Activated CD4-positive, alpha-beta T cell treated with anti-CD3 and anti-CD28 coated beads for 36 hours (primary cell): ENCODE measurements at regions not wholly inside any gene's neighbourhood (a gene's known extent, or its start where the extent isn't known, plus 50 kb on each side); places are given as distances from the start of the nearest gene placed in this dataset.

Experiments used
- ATAC-seq: fragments of 200-7000 bp; cut with Tn5 transposase; one replicate; pipeline ENCODE4 v1.10.0; 2021; ENCODE audit warnings: mild to moderate bottlenecking, moderate library complexity
- CTCF ChIA-PET: fragments of 350-600 bp; sonication (Branson Sonifier 250); formaldehyde crosslinking; loops from one replicate; lab custom pipeline; 2021; ENCODE audit warnings: antibody characterized with exemption; lab: Charles Lee
- POLR2A ChIA-PET: fragments of 350-600 bp; sonication (Branson Sonifier 250); formaldehyde crosslinking; loops from one replicate; lab custom pipeline; 2021; ENCODE audit warnings: antibody characterized with exemption, inconsistent platforms; lab: Charles Lee
- DNase-seq: peaks from one replicate; pipeline ENCODE4 v3.0.0-alpha.2; 2020
- H3K27ac Mint-ChIP-seq: one replicate; pipeline ENCODE4 v1.8.0; 2021; ENCODE audit warnings: mixed read lengths
- H3K27me3 Mint-ChIP-seq: one replicate; pipeline ENCODE4 v1.8.0; 2021; ENCODE audit warnings: mixed read lengths
- H3K36me3 Mint-ChIP-seq: one replicate; pipeline ENCODE4 v1.8.0; 2021; ENCODE audit warnings: low read depth, mixed read lengths
- H3K4me1 Mint-ChIP-seq: one replicate; pipeline ENCODE4 v1.8.0; 2021; ENCODE audit warnings: mixed read lengths
- H3K4me3 Mint-ChIP-seq: one replicate; pipeline ENCODE4 v1.8.0; 2021; ENCODE audit warnings: mild to moderate bottlenecking, moderate library complexity, mixed read lengths
- H3K9me3 Mint-ChIP-seq: one replicate; pipeline ENCODE4 v1.8.0; 2021; ENCODE audit warnings: low read depth, mixed read lengths
- intact Hi-C, 2 experiments: fragments of 100-400 bp; cut with DNase I in 1 of 2; cut with micrococcal nuclease in 1 of 2; formaldehyde crosslinking; loops; one replicate each; pipeline versions ENCODE4 v1.14.2 to v1.15.1; 2022 to 2024; cut with DNase I, micrococcal nuclease

DNA sequence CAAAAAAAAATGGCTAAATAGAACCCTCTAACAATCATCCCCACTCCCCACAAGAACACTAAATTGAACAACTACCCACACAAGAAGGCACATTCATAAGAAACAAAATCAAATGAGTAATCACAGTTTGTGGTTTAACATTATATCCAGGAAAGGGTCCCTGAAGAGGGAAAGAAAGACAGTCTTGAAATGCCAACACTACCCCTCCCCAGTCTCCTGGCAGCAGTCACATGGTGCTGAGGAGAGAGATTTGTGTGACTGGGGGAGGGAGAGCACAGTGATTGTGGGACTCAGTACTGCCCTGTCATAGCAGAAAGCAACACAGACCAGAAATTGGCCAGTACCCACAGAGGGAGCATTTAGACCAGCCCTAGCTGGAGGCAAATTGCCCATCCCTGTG, 443.7 kb upstream of the BTBD3 start:
- Mint-ChIP-seq H3K9me3 (peaks cover 11% of the 10 kb centered on the region), H3K4me1 (no peaks in the 10 kb centered on the region), H3K4me3 (no peak overlapping the region), H3K27ac (no peak overlapping the region), H3K36me3 (no peaks in the 10 kb centered on the region), H3K27me3 (peaks cover 2% of the 10 kb centered on the region)
- intact Hi-C loops: no loop called here
- DNase-seq (no peak), ATAC-seq (no peak)
- ChIA-PET CTCF (interaction anchor here (0.7 kb wide), 1 partner anchor 1406 kb away, joined by 3 read pairs; no protein-coding TSS in a partner anchor), POLR2A (no interaction called here)

DNA sequence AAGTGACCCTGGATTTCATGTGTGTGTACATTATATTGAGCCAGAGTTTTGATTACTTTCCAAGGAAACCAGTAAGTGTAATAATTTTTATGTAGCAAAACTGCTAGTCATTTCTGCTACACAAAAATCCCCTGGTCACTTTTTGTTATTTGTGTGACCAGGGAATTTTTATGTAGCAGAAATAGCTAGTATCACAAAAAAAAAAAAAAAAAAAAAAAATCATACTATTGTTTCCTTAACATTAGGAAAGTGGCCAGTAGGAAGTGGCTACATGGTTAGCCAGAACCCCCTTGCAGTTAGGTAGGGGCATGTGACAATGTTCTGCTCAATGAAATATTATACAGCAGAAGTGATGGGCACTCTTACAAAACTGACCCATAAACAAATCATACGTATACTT, 434.0 kb upstream of the BTBD3 start:
- no peaks in the 10 kb centered on the region for H3K36me3 Mint-ChIP-seq
- no peaks in the 10 kb centered on the region for H3K27me3 Mint-ChIP-seq
- intact Hi-C loops: no loop called here
- H3K4me1 Mint-ChIP-seq: no peaks in the 10 kb centered on the region
- H3K27ac Mint-ChIP-seq: no peak overlapping the region
- ATAC-seq (no peak), DNase-seq (no peak)
- H3K4me3 Mint-ChIP-seq: no peak overlapping the region
- H3K9me3 Mint-ChIP-seq: peaks cover 2% of the 10 kb centered on the region
- ChIA-PET POLR2A (no interaction called here), CTCF (no interaction called here)

DNA sequence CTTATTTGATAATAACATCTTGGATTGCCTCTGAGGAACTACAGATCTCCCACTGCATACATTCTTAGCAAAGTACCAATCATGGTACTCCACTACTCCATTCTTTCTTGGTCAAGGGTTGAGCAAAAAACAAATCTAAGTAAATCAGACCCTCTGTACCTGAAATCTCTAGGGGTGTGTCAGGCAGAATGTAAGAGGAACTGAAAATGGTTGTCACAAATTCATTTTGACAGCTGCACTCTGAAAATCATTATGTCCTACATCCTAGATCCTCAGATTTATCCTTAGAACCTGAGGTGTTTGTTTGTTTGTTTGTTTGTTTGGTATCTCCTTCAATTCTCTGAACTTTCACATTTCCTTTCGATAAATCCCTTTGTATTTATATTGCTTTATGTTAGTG, 433.2 kb upstream of the BTBD3 start:
- POLR2A ChIA-PET: no interaction called here
- no peaks in the 10 kb centered on the region for H3K4me1 Mint-ChIP-seq
- H3K27me3 Mint-ChIP-seq: no peaks in the 10 kb centered on the region
- ATAC-seq (no peak), DNase-seq (no peak)
- H3K4me3 Mint-ChIP-seq: no peak overlapping the region
- CTCF ChIA-PET: no interaction called here
- peaks cover 2% of the 10 kb centered on the region for H3K9me3 Mint-ChIP-seq
- no peak overlapping the region for H3K27ac Mint-ChIP-seq
- no peaks in the 10 kb centered on the region for H3K36me3 Mint-ChIP-seq
- intact Hi-C loops: no loop called here

- H3K27ac Mint-ChIP-seq: no peak overlapping the region
- CTCF ChIA-PET: interaction anchor here (0.7 kb wide), 1 partner anchor 166 kb away, joined by 3 read pairs; no protein-coding TSS in a partner anchor
- ATAC-seq: no peak
These were observed 425.3 kb upstream of the BTBD3 start for GRCh38 chr20:11492386-11492785.

GRCh38 chr20:11492846-11493245, 424.8 kb upstream of the BTBD3 start:
- Mint-ChIP-seq H3K9me3 (peaks cover 3% of the 10 kb centered on the region), H3K4me1 (no peaks in the 10 kb centered on the region), H3K4me3 (no peak overlapping the region), H3K36me3 (no peaks in the 10 kb centered on the region), H3K27me3 (no peaks in the 10 kb centered on the region), H3K27ac (no peak overlapping the region)
- CTCF ChIA-PET: interaction anchor here (0.7 kb wide), 1 partner anchor 166 kb away, joined by 3 read pairs; no protein-coding TSS in a partner anchor
- ATAC-seq (no peak), DNase-seq (no peak)
- POLR2A ChIA-PET: no interaction called here
- intact Hi-C loops: no loop called here

More at GRCh38 chr20:11492386-11492785, 425.3 kb upstream of the BTBD3 start:
- DNase-seq: no peak
- Mint-ChIP-seq H3K9me3 (peaks cover 3% of the 10 kb centered on the region), H3K27me3 (no peaks in the 10 kb centered on the region), H3K4me1 (no peaks in the 10 kb centered on the region), H3K4me3 (no peak overlapping the region), H3K36me3 (no peaks in the 10 kb centered on the region)
- POLR2A ChIA-PET: no interaction called here
- intact Hi-C loops: no loop called here

DNA sequence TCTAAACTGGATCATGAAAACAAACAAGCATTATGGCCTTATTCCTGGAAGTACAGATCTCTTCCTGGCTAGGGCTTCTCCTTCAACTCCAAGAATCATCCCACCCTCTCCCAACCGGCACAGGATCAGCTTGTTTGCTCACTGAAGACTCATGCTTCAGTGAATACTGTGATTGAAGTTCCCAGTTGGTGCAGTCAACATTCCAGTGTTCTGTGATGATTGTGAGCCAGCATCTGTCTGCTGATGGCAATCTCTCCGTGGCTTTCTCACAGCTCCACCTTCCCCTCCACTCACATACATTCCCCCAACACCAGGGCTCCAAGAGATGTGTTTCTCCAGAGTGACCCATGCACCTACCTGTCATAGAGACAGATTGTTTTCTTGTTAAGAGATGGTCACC, 421.3 kb upstream of the BTBD3 start:
- ChIA-PET CTCF (no interaction called here), POLR2A (no interaction called here)
- intact Hi-C loops: no loop called here
- ATAC-seq (no peak), DNase-seq (no peak)
- no peak overlapping the region for H3K27ac Mint-ChIP-seq
- no peaks in the 10 kb centered on the region for H3K27me3 Mint-ChIP-seq
- no peaks in the 10 kb centered on the region for H3K4me1 Mint-ChIP-seq
- no peak overlapping the region for H3K4me3 Mint-ChIP-seq
- no peaks in the 10 kb centered on the region for H3K36me3 Mint-ChIP-seq
- peaks cover 2% of the 10 kb centered on the region for H3K9me3 Mint-ChIP-seq

GRCh38 chr20:11497545-11497944, 420.1 kb upstream of the BTBD3 start:
- no peaks in the 10 kb centered on the region for H3K27me3 Mint-ChIP-seq
- no peak overlapping the region for H3K4me3 Mint-ChIP-seq
- no peaks in the 10 kb centered on the region for H3K4me1 Mint-ChIP-seq
- CTCF ChIA-PET: no interaction called here
- intact Hi-C loops: no loop called here
- POLR2A ChIA-PET: no interaction called here
- peaks cover 2% of the 10 kb centered on the region for H3K9me3 Mint-ChIP-seq
- ATAC-seq (no peak), DNase-seq (no peak)
- H3K36me3 Mint-ChIP-seq: no peaks in the 10 kb centered on the region
- no peak overlapping the region for H3K27ac Mint-ChIP-seq

- no peaks in the 10 kb centered on the region for H3K27me3 Mint-ChIP-seq
- H3K36me3 Mint-ChIP-seq: no peaks in the 10 kb centered on the region
- POLR2A ChIA-PET: no interaction called here
- no peak overlapping the region for H3K27ac Mint-ChIP-seq
- no peak overlapping the region for H3K4me3 Mint-ChIP-seq
- intact Hi-C loops: no loop called here
- CTCF ChIA-PET: no interaction called here
- no peaks in the 10 kb centered on the region for H3K4me1 Mint-ChIP-seq
- no peak for DNase-seq
- ATAC-seq: no peak
- H3K9me3 Mint-ChIP-seq: peaks cover 2% of the 10 kb centered on the region
These were observed 418.5 kb upstream of the BTBD3 start for GRCh38 chr20:11499101-11499634.

- ATAC-seq (no peak), DNase-seq (no peak)
- H3K4me1 Mint-ChIP-seq: no peaks in the 10 kb centered on the region
- H3K9me3 Mint-ChIP-seq: no peaks in the 10 kb centered on the region
- intact Hi-C loops: no loop called here
- CTCF ChIA-PET: no interaction called here
- POLR2A ChIA-PET: no interaction called here
- no peak overlapping the region for H3K27ac Mint-ChIP-seq
- no peaks in the 10 kb centered on the region for H3K27me3 Mint-ChIP-seq
- H3K36me3 Mint-ChIP-seq: no peaks in the 10 kb centered on the region
- no peak overlapping the region for H3K4me3 Mint-ChIP-seq
These were observed 415.6 kb upstream of the BTBD3 start for GRCh38 chr20:11502061-11502460.

- no peaks in the 10 kb centered on the region for H3K36me3 Mint-ChIP-seq
- no peaks in the 10 kb centered on the region for H3K4me1 Mint-ChIP-seq
- H3K4me3 Mint-ChIP-seq: no peak overlapping the region
- no peak overlapping the region for H3K27ac Mint-ChIP-seq
- no peaks in the 10 kb centered on the region for H3K9me3 Mint-ChIP-seq
- ChIA-PET POLR2A (no interaction called here), CTCF (no interaction called here)
- intact Hi-C loops: no loop called here
- no peaks in the 10 kb centered on the region for H3K27me3 Mint-ChIP-seq
- DNase-seq (no peak), ATAC-seq (no peak)
These were observed 415.0 kb upstream of the BTBD3 start for GRCh38 chr20:11502671-11503070.

GRCh38 chr20:11509776-11510175, 407.9 kb upstream of the BTBD3 start:
- intact Hi-C loops: no loop called here
- DNase-seq: no peak
- H3K27me3 Mint-ChIP-seq: no peaks in the 10 kb centered on the region
- ChIA-PET CTCF (no interaction called here), POLR2A (no interaction called here)
- no peak overlapping the region for H3K4me3 Mint-ChIP-seq
- H3K36me3 Mint-ChIP-seq: no peaks in the 10 kb centered on the region
- no peak overlapping the region for H3K27ac Mint-ChIP-seq
- no peak for ATAC-seq
- H3K4me1 Mint-ChIP-seq: no peaks in the 10 kb centered on the region
- H3K9me3 Mint-ChIP-seq: peaks cover 7% of the 10 kb centered on the region

DNA sequence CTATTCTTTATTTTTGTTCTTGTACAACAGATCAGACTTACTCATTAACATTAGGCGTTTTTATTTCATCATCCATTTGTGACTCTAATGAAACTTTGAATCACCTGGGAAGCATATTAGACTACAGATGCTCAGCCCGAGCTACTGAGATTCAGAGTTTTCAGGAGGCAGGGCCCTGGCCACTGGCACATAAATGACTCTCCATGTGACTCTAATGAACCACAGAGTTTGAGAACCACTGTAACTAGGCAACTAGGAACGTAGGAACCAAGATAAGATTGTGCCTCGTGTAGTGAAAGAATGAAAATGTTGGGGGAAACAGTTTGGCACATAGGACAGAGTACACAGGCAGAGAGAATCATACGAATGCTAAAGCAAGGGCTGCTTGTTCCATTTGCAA, 405.9 kb upstream of the BTBD3 start:
- Mint-ChIP-seq H3K4me1 (no peaks in the 10 kb centered on the region), H3K36me3 (no peaks in the 10 kb centered on the region), H3K4me3 (no peak overlapping the region), H3K27me3 (no peaks in the 10 kb centered on the region), H3K9me3 (peaks cover 7% of the 10 kb centered on the region), H3K27ac (no peak overlapping the region)
- intact Hi-C loops: no loop called here
- POLR2A ChIA-PET: no interaction called here
- DNase-seq (no peak), ATAC-seq (no peak)
- CTCF ChIA-PET: no interaction called here
